Stomach (tissue), 4 donors: ENCODE measurements at regions not wholly inside any gene's neighbourhood (a gene's known extent, or its start where the extent isn't known, plus 50 kb on each side); places are given as distances from the start of the nearest gene placed in this dataset.

ENCODE experiments used
- POLR2A ChIP-seq, 4 donors: fragments of 450-650 bp; IDR thresholded peaks; one replicate each; pipeline ENCODE4 v1.6.1; 2016; ENCODE audit warnings: antibody characterized with exemption in 4 of 4, control low read depth in 2 of 4, mild to moderate bottlenecking in 1 of 4, moderate library complexity in 1 of 4
- POLR2AphosphoS5 ChIP-seq, 3 donors: sonication (generic); formaldehyde crosslinking; IDR thresholded peaks; one replicate each; pipeline ENCODE4 v1.6.1; 2016; ENCODE audit warnings: antibody characterized with exemption in 3 of 3
- TF ChIP-seq, protein P1 (sequence below), 7 experiments: fragments of 450-650 bp in 4 of 7; fragments of 200-600 bp in 3 of 7; sonication (generic) in 3 of 7; IDR thresholded peaks; one replicate each; pipeline ENCODE4 v1.5.1; 2016 to 2019; ENCODE audit warnings: antibody characterized with exemption in 7 of 7, control low read depth in 2 of 7, mild to moderate bottlenecking in 1 of 7

DNA sequence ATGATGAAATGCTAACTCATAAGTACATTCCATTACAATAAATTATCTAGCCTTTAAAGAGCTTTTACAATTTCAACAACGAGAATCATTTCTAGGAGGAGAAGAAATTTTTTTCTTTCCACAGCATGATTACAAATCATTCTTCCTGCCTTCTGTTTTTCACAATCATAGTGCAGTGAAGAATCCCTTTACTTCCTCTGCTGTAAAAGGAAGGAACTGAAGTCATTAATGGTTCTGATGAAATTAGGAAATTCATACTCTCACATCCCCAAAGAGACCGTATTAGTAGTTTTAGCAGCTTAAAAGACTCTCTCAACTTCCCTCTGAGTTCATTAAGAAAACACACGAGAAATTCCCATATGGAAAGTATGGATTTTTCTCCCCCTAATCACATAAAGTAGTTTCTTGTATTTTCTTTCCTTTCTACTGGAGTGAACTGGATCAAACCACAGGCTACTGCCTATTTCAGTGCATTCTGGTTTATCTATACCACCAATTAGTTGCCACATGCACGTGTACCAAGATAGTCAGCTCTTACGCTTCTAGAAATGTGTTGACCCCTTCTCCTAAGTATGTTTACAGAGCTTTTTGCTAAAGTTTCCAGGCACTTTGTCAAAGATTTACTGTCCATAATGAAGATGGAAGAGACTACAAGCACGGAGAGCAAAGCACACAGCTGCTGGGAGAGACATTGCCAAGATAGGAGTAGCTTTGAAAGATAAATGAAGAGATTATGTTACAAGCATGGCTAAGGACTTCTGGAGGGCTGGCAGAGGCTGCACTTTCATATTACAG, 58.9 kb upstream of the KITLG start:
- TF ChIP-seq POLR2A (IDR thresholded peaks at IDR 0.05), result no peak
- TF ChIP-seq POLR2AphosphoS5 (IDR thresholded peaks at IDR 0.05), result peak in 1 of 3 donors; percentile 8
- TF ChIP-seq, protein P1, sequence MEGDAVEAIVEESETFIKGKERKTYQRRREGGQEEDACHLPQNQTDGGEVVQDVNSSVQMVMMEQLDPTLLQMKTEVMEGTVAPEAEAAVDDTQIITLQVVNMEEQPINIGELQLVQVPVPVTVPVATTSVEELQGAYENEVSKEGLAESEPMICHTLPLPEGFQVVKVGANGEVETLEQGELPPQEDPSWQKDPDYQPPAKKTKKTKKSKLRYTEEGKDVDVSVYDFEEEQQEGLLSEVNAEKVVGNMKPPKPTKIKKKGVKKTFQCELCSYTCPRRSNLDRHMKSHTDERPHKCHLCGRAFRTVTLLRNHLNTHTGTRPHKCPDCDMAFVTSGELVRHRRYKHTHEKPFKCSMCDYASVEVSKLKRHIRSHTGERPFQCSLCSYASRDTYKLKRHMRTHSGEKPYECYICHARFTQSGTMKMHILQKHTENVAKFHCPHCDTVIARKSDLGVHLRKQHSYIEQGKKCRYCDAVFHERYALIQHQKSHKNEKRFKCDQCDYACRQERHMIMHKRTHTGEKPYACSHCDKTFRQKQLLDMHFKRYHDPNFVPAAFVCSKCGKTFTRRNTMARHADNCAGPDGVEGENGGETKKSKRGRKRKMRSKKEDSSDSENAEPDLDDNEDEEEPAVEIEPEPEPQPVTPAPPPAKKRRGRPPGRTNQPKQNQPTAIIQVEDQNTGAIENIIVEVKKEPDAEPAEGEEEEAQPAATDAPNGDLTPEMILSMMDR (IDR thresholded peaks at IDR 0.05), result no peak
